ENCODE measurements at regions not wholly inside any gene's neighbourhood (a gene's known extent, or its start where the extent isn't known, plus 50 kb on each side); places are given as distances from the start of the nearest gene placed in this dataset.

DNA sequence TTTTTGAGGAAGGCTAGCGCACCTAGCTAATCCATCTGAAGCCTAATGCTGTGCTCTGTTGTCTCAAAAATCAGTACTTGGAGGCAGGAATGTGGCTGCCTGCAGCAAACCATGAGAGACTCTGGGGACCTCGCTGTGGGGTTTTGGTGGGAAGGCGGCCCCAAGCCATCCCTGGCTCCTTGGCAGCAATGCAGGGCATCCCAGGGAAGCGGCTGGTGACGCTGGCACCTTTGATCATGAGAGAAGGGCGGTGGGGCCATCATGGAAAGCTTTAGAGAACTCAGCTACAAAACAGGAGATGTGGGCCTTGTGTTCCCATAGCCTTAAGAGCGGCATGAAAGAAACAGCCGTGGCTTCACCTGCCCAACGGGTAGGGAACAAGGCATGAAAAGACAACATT, 101.1 kb upstream of the SFSWAP start:
- H3K9ac ChIP-seq (ENCODE audit: low read depth, low read length) = no peak overlapping the region
- H3K4me1 ChIP-seq (ENCODE audit: insufficient read depth, low read length) = 0 out of 2 replicates have a peak, but pooled peaks cover 6% of the 10 kb centered on the region
- H3K9me3 ChIP-seq (ENCODE audit: control insufficient read depth, insufficient read depth, low read length) = no peaks in the 10 kb centered on the region
- no peaks in the 10 kb centered on the region for H3K36me3 ChIP-seq (ENCODE audit: insufficient read depth, low read length)

DNA sequence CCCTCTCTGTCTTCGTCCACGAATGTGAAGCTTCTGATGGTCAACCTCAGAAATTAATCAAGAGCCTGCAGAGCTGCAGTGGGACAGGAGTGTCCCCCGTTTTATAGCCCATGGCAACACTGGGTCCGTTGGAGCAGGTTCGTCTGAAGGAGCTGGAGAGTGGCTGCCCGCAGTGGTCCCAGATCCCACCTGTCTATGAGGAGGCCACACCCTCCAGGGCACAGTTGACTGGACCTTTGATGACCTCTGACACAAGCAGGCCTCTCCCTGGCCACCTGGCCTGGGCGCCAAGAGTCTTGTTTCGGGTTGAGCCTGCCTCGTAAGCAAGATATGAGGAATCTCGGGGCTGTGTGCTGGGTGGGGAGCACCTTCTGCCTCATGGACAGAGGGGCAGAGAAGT, 100.7 kb upstream of the SFSWAP start:
- Histone ChIP-seq H3K9me3 (ENCODE audit: control insufficient read depth, insufficient read depth, low read length) (no peaks in the 10 kb centered on the region), H3K4me1 (ENCODE audit: insufficient read depth, low read length) (0 out of 2 replicates have a peak, but pooled peaks cover 6% of the 10 kb centered on the region), H3K36me3 (ENCODE audit: insufficient read depth, low read length) (no peaks in the 10 kb centered on the region), H3K9ac (ENCODE audit: low read depth, low read length) (no peak overlapping the region)

DNA sequence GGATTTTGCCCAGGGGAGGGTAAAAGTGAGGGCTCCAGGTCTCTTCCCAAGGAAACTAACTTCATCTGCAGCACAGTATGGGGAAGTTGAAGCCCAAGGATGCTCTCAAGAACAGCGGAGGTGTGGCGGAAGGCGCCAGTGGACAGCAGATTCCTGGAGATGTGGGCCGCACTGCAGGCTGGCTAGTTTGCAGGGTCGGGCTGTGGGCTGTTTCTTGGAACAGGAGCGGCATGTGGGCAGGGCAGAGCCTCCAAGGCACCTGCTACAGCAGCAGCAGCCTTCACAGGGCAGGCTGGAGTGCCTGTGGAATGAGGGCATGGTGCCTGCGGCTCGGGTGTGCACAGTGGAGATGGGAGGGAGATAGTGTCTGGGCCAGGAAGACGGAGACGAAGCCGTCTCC, 100.0 kb upstream of the SFSWAP start:
- 0 out of 2 replicates have a peak, but pooled peaks cover 6% of the 10 kb centered on the region for H3K4me1 ChIP-seq (ENCODE audit: insufficient read depth, low read length)
- H3K9ac ChIP-seq (ENCODE audit: low read depth, low read length) = no peak overlapping the region
- no peaks in the 10 kb centered on the region for H3K36me3 ChIP-seq (ENCODE audit: insufficient read depth, low read length)
- no peaks in the 10 kb centered on the region for H3K9me3 ChIP-seq (ENCODE audit: control insufficient read depth, insufficient read depth, low read length)

DNA sequence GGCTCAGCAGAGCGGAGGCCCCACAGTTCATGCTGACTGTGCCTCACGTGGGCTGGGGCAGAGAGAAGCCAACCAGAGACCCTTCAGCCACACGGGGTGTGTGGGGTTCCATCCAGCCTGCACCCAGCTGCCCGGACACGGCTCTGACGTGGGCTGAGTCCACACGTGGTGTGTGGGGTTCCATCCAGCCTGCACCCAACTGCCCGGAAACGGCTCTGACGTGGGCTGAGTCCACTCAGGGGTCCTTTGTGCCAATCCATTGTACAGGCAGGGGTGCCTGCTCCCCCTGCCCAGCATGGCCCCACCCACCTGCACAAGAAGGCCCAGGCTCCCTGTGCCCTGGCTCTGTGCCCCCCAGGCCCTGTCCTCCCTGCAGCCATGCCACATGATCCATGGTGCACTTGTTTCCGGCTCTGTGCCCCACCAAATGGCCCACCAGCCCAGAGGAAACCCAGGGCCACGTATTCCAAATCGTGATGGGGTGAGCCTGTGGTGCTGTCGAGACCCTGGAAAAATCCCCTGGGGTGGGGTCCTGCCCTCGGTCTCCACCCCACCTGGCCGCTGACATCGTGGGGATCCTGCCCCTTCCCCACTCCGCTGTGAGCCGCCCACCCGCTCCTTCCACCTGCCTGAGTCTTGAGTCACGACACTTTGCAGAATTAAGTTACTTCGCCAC, 99.3 kb upstream of the SFSWAP start:
- Histone ChIP-seq H3K9me3 (ENCODE audit: control insufficient read depth, insufficient read depth, low read length) (no peaks in the 10 kb centered on the region), H3K4me1 (ENCODE audit: insufficient read depth, low read length) (0 out of 2 replicates have a peak, but pooled peaks cover 6% of the 10 kb centered on the region), H3K36me3 (ENCODE audit: insufficient read depth, low read length) (no peaks in the 10 kb centered on the region), H3K9ac (ENCODE audit: low read depth, low read length) (no peak overlapping the region)

DNA sequence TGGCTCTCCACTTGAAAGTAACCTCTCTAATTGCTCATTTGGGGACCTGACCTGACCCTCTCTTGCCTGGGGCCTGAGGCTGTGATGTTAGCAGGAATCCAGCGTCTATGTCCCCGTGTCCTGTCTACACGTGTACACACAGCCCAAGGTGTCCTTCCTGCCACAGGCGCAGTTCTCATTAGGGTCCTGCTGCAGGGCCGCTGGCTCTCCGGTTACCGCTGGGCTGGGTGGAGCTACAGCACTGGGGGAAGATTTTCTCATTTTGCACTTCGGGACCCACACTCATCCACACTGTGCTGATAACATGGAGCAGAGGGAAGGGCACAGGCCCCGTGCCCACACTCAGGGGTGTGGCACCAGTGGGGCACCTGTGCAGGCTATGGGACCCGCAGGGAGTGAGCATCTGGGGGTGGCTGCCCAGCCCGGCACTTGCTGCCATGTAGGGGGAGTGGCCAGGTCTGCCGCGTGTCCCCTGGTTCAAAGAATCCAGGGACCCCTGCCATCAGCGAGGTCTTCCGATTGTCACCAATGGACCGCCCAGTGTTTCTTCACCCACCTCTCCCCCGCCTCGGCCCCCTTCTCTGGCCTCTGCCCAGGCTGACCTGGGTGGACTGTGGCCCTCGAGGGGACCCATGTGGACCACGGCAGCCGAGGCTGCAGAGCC, 98.7 kb upstream of the SFSWAP start:
- no peaks in the 10 kb centered on the region for H3K36me3 ChIP-seq (ENCODE audit: insufficient read depth, low read length)
- 0 out of 2 replicates have a peak, but pooled peaks cover 6% of the 10 kb centered on the region for H3K4me1 ChIP-seq (ENCODE audit: insufficient read depth, low read length)
- no peaks in the 10 kb centered on the region for H3K9me3 ChIP-seq (ENCODE audit: control insufficient read depth, insufficient read depth, low read length)
- H3K9ac ChIP-seq (ENCODE audit: low read depth, low read length) = no peak overlapping the region

DNA sequence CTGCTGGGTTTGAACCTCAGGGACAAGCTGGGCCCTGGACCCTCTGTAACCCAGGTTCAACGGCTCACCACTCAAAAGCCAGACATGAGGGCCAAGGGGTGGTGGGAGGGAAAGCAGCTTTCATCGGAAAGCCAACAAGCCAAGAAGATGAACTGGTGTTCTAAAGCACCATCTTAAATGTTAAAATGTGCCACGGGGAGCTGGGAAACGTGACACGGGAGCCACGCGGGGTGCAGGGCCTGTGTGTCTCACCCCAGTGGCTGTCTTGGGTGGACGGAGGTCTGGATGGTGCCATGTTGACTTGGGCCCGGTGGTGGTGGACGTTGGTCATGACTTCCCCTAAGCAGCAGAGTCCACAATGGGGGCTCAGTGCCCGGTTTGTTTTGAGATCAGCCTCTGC, 97.7 kb upstream of the SFSWAP start:
- Histone ChIP-seq H3K36me3 (ENCODE audit: insufficient read depth, low read length) (no peaks in the 10 kb centered on the region), H3K9ac (ENCODE audit: low read depth, low read length) (no peak overlapping the region), H3K9me3 (ENCODE audit: control insufficient read depth, insufficient read depth, low read length) (no peaks in the 10 kb centered on the region), H3K4me1 (ENCODE audit: insufficient read depth, low read length) (0 out of 2 replicates have a peak, but pooled peaks cover 6% of the 10 kb centered on the region)

DNA sequence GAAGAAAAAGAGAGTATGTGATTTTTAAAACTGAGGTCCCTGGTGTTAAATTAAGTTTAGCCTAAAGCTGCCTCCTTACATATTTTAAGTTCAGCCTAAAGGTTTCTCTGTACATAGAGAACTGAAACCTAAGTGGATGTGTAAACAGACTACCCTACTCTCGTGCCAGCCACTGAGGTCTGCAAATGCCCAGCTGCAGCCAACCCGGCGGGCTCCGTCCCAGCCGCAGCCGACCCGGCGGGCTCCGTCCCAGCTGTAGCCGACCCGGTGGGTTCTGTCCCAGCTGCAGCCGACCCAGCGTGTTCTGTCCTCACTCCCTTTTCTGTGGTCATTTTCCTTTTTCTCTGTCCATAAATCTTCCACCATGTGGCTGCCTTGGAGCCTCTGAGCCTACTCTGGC, 97.2 kb upstream of the SFSWAP start:
- Histone ChIP-seq H3K9ac (ENCODE audit: low read depth, low read length) (no peak overlapping the region), H3K36me3 (ENCODE audit: insufficient read depth, low read length) (no peaks in the 10 kb centered on the region), H3K4me1 (ENCODE audit: insufficient read depth, low read length) (0 out of 2 replicates have a peak, but pooled peaks cover 5% of the 10 kb centered on the region), H3K9me3 (ENCODE audit: control insufficient read depth, insufficient read depth, low read length) (no peaks in the 10 kb centered on the region)

DNA sequence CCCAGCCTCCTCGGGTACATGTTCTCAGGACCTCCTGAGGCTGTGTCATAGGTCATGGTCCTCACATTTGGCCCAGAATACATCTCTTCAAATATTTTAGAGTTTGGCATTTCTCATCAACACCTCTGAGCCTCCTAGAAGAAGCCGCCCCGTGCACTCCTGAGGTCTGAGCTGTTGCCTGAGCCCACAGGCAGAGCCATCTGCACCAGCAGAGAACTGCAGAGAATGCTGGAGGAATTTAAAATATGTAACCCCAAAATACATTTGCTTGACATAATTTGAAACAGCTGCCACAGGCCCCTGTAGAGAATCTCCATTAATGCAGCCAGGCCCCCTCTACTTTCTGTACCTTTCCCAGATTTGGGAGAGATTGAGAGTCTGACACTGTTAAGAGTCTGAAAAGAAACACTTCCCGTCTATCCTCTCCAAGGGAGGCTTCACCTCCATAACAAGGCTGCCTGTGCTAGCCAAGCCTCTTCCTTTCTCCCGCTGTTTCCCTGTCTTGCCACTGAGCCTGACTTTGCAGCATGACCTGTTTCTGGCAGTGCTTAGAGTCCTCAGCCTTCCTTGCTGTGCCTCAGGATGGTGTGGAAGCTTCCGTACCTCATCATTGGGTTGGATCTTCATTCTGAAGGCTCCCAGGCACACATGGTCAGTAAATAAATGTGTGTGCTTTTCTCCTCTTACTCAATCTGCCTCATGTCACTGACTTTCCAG, 95.4 kb upstream of the SFSWAP start:
- Histone ChIP-seq H3K9ac (ENCODE audit: low read depth, low read length) (no peak overlapping the region), H3K9me3 (ENCODE audit: control insufficient read depth, insufficient read depth, low read length) (no peaks in the 10 kb centered on the region), H3K36me3 (ENCODE audit: insufficient read depth, low read length) (no peaks in the 10 kb centered on the region)

DNA sequence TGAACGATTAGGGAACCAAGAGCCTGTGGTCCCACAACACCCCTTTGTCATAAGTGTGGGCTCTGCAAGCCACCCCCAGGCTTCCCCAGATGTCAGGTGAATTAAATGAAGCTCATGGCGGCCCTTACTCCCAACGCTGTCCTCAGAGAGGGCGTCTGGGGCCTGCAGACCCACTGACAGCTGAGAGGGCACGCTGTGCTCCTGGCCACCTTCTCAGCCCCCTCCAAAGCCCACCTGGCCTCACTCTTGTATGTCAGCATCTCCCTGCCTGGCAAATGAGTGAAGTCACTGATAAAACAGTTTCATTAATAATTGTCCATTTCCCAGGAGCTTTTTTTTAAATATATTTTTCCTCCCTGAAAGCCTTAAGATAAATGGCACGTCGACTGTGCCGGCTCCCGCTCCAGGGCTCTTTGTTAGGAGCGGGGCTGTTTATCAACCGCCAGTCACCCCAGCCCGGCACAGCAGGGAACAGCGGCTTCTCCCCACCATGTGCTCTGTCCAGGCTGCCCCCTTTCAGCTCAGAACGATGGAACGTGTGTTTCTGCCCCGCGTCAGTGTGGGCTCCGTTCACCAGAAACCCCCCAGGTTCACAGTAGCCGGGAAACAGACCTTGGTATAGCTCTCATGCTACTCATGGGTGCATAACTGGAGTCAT, 94.7 kb upstream of the SFSWAP start:
- Histone ChIP-seq H3K9ac (ENCODE audit: low read depth, low read length) (no peak overlapping the region), H3K4me1 (ENCODE audit: insufficient read depth, low read length) (peaks cover 7% of the 10 kb centered on the region; the same call in 1 of the 2 replicates)

More for the DNA sequence above, 95.4 kb upstream of the SFSWAP start:
- H3K4me1 ChIP-seq (ENCODE audit: insufficient read depth, low read length) = 0 out of 2 replicates have a peak, but pooled peaks cover under 1% of the 10 kb centered on the region

DNA sequence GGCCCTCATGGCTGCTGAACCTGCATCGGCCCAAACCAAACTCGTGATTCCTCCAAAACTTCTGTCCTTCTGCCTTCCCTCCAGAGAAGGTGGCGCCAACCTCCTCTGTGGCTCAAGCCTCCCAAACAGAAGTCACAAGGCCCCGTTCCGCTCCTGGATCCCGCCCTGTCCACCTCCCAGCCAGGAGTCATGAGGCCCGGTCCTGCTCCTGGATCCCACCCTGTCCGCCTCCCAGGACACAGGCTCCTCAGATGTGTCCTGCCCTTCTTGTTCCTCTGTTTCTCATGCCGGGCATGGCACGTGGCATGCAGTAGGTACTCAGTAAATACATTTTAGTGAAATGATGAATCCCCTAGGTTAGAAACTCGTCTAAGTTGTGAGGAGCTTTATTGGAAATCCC, 94.2 kb upstream of the SFSWAP start:
- Histone ChIP-seq H3K9ac (ENCODE audit: low read depth, low read length) (no peak overlapping the region), H3K9me3 (ENCODE audit: control insufficient read depth, insufficient read depth, low read length) (no peaks in the 10 kb centered on the region), H3K36me3 (ENCODE audit: insufficient read depth, low read length) (no peaks in the 10 kb centered on the region), H3K4me1 (ENCODE audit: insufficient read depth, low read length) (peaks cover 13% of the 10 kb centered on the region)

More for the DNA sequence above, 94.7 kb upstream of the SFSWAP start:
- H3K9me3 ChIP-seq (ENCODE audit: control insufficient read depth, insufficient read depth, low read length) = no peaks in the 10 kb centered on the region
- H3K36me3 ChIP-seq (ENCODE audit: insufficient read depth, low read length) = no peaks in the 10 kb centered on the region

DNA sequence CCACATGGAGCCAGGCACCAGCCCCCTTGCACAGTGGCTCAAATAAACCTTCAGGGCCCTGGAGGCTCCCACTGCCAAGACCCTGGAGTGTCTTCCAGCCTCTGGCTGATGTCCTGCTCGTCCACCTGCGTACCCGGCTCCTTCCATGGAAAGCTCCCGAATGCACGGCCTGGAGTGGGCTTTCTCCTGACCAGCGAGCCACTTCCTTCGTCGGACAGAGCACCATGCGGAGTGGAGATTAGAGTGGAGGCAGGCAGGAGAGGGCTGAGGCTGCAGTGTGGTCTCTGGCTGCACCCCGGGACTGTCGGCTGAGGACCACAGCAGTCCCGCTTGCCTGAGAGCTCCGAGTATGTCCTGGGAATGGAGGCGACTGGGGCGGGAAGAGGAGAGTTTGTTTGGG, 93.7 kb upstream of the SFSWAP start:
- Histone ChIP-seq H3K9me3 (ENCODE audit: control insufficient read depth, insufficient read depth, low read length) (no peaks in the 10 kb centered on the region), H3K4me1 (ENCODE audit: insufficient read depth, low read length) (peaks cover 16% of the 10 kb centered on the region)

DNA sequence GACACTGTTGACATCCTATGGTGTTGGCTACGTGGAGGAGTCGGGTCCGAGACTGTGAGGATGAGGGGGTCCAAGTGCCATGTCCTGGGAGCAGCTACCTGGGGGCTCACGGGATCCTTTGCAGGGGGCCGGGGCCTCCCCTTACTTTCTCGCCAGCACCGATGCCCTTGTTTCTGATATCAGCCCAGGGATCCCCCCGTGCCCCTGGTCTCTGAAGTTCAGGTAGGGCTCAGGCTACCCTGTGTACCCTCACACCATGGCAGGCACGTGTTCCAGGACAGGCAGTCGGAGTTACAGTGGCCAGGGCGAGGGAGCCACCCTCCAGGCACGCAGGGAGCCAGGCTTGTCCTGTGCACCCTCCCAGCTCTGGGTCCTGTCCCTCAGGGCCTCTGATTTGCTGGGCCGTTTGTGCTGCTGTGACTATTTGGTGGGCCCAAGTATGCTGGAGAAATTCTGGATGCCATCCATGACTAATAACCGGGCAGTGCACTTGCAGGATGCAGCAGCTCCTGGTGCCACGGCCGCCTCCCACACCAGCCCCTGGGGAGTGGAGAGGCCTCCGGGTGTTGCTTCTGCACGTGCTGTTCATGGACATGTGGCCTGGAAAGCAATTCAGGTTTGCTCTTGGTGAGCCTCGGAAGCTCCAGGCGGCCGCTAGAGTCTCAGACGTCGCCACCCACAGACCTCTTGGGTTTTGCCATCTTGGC, 93.1 kb upstream of the SFSWAP start:
- Histone ChIP-seq H3K4me1 (ENCODE audit: insufficient read depth, low read length) (peaks cover 16% of the 10 kb centered on the region), H3K9me3 (ENCODE audit: control insufficient read depth, insufficient read depth, low read length) (no peaks in the 10 kb centered on the region), H3K36me3 (ENCODE audit: insufficient read depth, low read length) (no peaks in the 10 kb centered on the region), H3K9ac (ENCODE audit: low read depth, low read length) (no peak overlapping the region)

More for the DNA sequence above, 93.7 kb upstream of the SFSWAP start:
- Histone ChIP-seq H3K36me3 (ENCODE audit: insufficient read depth, low read length) (no peaks in the 10 kb centered on the region), H3K9ac (ENCODE audit: low read depth, low read length) (no peak overlapping the region)

DNA sequence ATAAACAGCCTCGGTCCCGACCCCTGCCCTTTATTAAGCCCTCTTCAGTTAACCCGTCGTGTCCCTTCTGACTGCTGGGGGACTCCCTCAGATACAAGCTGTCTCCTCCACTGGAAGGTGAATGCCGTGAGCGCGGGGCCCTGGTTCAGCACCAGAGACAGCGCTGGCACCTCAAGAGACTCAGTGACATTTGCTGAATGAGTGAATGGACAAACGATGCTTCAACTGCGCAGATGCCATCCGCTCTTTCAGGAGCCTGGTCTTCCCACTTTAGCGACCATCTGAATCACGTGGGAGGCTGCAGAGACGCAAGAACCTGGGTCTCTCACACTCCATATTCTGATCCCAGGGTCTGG, 92.6 kb upstream of the SFSWAP start:
- peaks cover 16% of the 10 kb centered on the region for H3K4me1 ChIP-seq (ENCODE audit: insufficient read depth, low read length)
- H3K36me3 ChIP-seq (ENCODE audit: insufficient read depth, low read length) = no peaks in the 10 kb centered on the region
- H3K9me3 ChIP-seq (ENCODE audit: control insufficient read depth, insufficient read depth, low read length) = no peaks in the 10 kb centered on the region
- H3K9ac ChIP-seq (ENCODE audit: low read depth, low read length) = no peak overlapping the region

DNA sequence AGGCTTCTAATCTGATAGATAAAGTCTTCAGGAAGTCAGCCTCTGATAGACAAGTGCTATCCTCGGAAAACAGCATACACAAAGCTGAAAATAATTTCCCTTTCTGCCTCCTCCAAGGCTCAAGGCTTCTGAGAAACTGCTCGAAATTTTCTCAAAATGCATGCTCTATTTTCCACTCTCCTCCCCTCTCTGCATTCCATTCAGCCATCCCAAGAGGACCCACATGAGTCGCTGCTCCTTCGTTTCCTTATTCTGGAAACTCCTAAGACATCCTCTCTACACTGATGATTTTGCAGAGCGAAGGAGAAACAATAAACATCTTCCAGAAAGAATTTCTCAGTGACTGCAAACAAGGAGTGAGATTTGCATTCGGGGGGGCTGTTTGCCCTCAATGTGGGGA, 92.2 kb upstream of the SFSWAP start:
- no peaks in the 10 kb centered on the region for H3K9me3 ChIP-seq (ENCODE audit: control insufficient read depth, insufficient read depth, low read length)
- peaks cover 16% of the 10 kb centered on the region for H3K4me1 ChIP-seq (ENCODE audit: insufficient read depth, low read length)
- H3K36me3 ChIP-seq (ENCODE audit: insufficient read depth, low read length) = no peaks in the 10 kb centered on the region
- H3K9ac ChIP-seq (ENCODE audit: low read depth, low read length) = no peak overlapping the region

Measured in ES-I3 (cell line).